IMR-90 (cell line): ENCODE measurements at regions not wholly inside any gene's neighbourhood (a gene's known extent, or its start where the extent isn't known, plus 50 kb on each side); places are given as distances from the start of the nearest gene placed in this dataset.

Experiments used
- ATAC-seq: fragments of 200-7000 bp; cut with Tn5 transposase; 2 replicates; pipeline ENCODE4 v1.9.1; 2020; ENCODE audit warnings: low read depth, mild to moderate bottlenecking, moderate library complexity
- BruUV-seq: library from RNA; stranded (reverse); fragments of 400-500 nt; replicated peaks from 2 replicates; lab custom pipeline; 2021; lab: Mats Ljungman, UMichigan
- CTCF ChIA-PET: fragments of 300-600 bp; formaldehyde crosslinking; extraction: SDS; loops from one replicate; lab custom pipeline; 2021; ENCODE audit warnings: antibody characterized with exemption; lab: Yijun Ruan, JAX
- POLR2A ChIA-PET: fragments of 300-600 bp; sonication (Branson Sonifier 250); formaldehyde crosslinking; loops from one replicate; lab custom pipeline; 2022; ENCODE audit warnings: antibody characterized with exemption; ENCODE audit not compliant: unreplicated experiment; lab: Charles Lee
- DNase-seq: peaks from one replicate; pipeline ENCODE4 v3.0.0; 2013
- H2AFZ ChIP-seq: replicated peaks from 2 replicates; pipeline ENCODE3; 2013; ENCODE audit warnings: low read length, mild to moderate bottlenecking; ENCODE audit not compliant: poor library complexity
- H2AK5ac ChIP-seq: 2 replicates; pipeline ENCODE4 v1.6.1; 2013; ENCODE audit warnings: low read depth, low read length, inconsistent platforms
- H2AK9ac ChIP-seq: replicated peaks from 2 replicates; pipeline ENCODE3; 2013; ENCODE audit warnings: mild to moderate bottlenecking, low read depth, low read length, moderate library complexity; ENCODE audit not compliant: poor library complexity
- H2BK120ac ChIP-seq: 2 replicates; pipeline ENCODE4 v1.6.1; 2013; ENCODE audit warnings: low read depth, low read length, inconsistent platforms
- H2BK15ac ChIP-seq: 3 replicates; pipeline ENCODE4 v1.6.1; 2013; ENCODE audit warnings: low read depth, low read length, inconsistent platforms
- H2BK20ac ChIP-seq: 2 replicates; pipeline ENCODE4 v1.6.1; 2013; ENCODE audit warnings: low read depth, mild to moderate bottlenecking, inconsistent platforms, low read length, moderate library complexity
- H2BK5ac ChIP-seq: 2 replicates; pipeline ENCODE4 v1.6.1; 2013; ENCODE audit warnings: mild to moderate bottlenecking, low read depth, low read length, inconsistent platforms; ENCODE audit not compliant: poor library complexity, severe bottlenecking
- H3K14ac ChIP-seq: replicated peaks from 2 replicates; pipeline ENCODE4 v1.6.1; 2013; ENCODE audit warnings: low read depth, low read length, inconsistent platforms
- H3K18ac ChIP-seq: 2 replicates; pipeline ENCODE4 v1.6.1; 2013; ENCODE audit warnings: low read depth, low read length, control low read depth
- H3K23ac ChIP-seq: 2 replicates; pipeline ENCODE4 v1.6.1; 2013; ENCODE audit warnings: low read depth, low read length, inconsistent platforms
- H3K27ac ChIP-seq: 2 replicates; pipeline ENCODE4 v1.5.1; 2013; ENCODE audit warnings: mild to moderate bottlenecking, control low read depth, low read length; ENCODE audit not compliant: insufficient read depth
- H3K27me3 ChIP-seq: 2 replicates; pipeline ENCODE4 v1.6.1; 2013; ENCODE audit warnings: low read length; ENCODE audit not compliant: control insufficient read depth, insufficient read depth
- H3K36me3 ChIP-seq: 2 replicates; pipeline ENCODE4 v1.6.1; 2013; ENCODE audit warnings: low read length, mixed read lengths; ENCODE audit not compliant: control insufficient read depth, insufficient read depth
- H3K4ac ChIP-seq: 2 replicates; pipeline ENCODE4 v1.6.1; 2013; ENCODE audit warnings: low read depth, low read length, inconsistent platforms
- H3K4me1 ChIP-seq: 2 replicates; pipeline ENCODE4 v1.6.1; 2013; ENCODE audit warnings: low read length, mixed read lengths; ENCODE audit not compliant: control insufficient read depth, insufficient read depth
- H3K4me2 ChIP-seq: 2 replicates; pipeline ENCODE4 v1.6.1; 2013; ENCODE audit warnings: low read depth, mild to moderate bottlenecking, control low read depth, low read length, moderate library complexity
- H3K4me3 ChIP-seq: 2 replicates; pipeline ENCODE4 v1.5.1; 2013; ENCODE audit warnings: low read depth, mild to moderate bottlenecking, control low read depth, low read length, moderate library complexity; ENCODE audit not compliant: insufficient read depth
- H3K56ac ChIP-seq: 2 replicates; pipeline ENCODE4 v1.6.1; 2013; ENCODE audit warnings: low read length, inconsistent platforms; ENCODE audit not compliant: insufficient read depth; ENCODE audit errors: extremely low read depth
- H3K79me1 ChIP-seq, 2 experiments: 2 replicates each; pipeline ENCODE4 v1.6.1; 2013; ENCODE audit warnings: low read length in 2 of 2, inconsistent platforms in 1 of 2, low read depth in 1 of 2
- H3K9ac ChIP-seq: 2 replicates; pipeline ENCODE4 v1.6.1; 2013; ENCODE audit warnings: low read depth, low read length, control low read depth
- H3K9me1 ChIP-seq: 2 replicates; pipeline ENCODE4 v1.6.1; 2013; ENCODE audit warnings: low read length, inconsistent platforms; ENCODE audit not compliant: insufficient read depth
- H3K9me3 ChIP-seq: 2 replicates; pipeline ENCODE4 v1.6.1; 2013; ENCODE audit warnings: low read length; ENCODE audit not compliant: control insufficient read depth, insufficient read depth
- H4K20me1 ChIP-seq: 2 replicates; pipeline ENCODE4 v1.6.1; 2013; ENCODE audit warnings: low read length, inconsistent platforms; ENCODE audit not compliant: insufficient read depth
- H4K5ac ChIP-seq: 2 replicates; pipeline ENCODE4 v1.6.1; 2013; ENCODE audit warnings: mild to moderate bottlenecking, low read depth, low read length, control low read depth
- H4K8ac ChIP-seq, 2 experiments: 2 replicates each; pipeline ENCODE4 v1.6.1; 2013; ENCODE audit warnings: low read depth in 2 of 2, low read length in 2 of 2, control low read depth in 1 of 2, inconsistent platforms in 1 of 2
- H4K91ac ChIP-seq: 2 replicates; pipeline ENCODE4 v1.6.1; 2013; ENCODE audit warnings: low read depth, low read length, inconsistent platforms; ENCODE audit not compliant: insufficient read depth
- CEBPB ChIP-seq: IDR thresholded peaks from 2 replicates; pipeline ENCODE4 v1.6.1; 2012; ENCODE audit warnings: low read depth, low read length, improper control_type of control experiment
- MAFK ChIP-seq: IDR thresholded peaks from 2 replicates; pipeline ENCODE4 v1.6.1; 2012; ENCODE audit warnings: low read depth, low read length, improper control_type of control experiment
- MAZ ChIP-seq: IDR thresholded peaks from 2 replicates; pipeline ENCODE4 v1.6.1; 2012; ENCODE audit warnings: low read depth, mild to moderate bottlenecking, low read length, improper control_type of control experiment, moderate library complexity, borderline replicate concordance
- NFE2L2 ChIP-seq: fragments of 150-350 bp; IDR thresholded peaks from 2 replicates; pipeline ENCODE4 v1.6.1; 2016; ENCODE audit warnings: low read depth, mild to moderate bottlenecking, low read length
- dilution Hi-C: fragments of 300-500 bp; cut with HindIII; formaldehyde crosslinking; loops from one replicate; pipeline ENCODE4 v1.14.3; 2018; ENCODE audit warnings: low sequenced_read_pairs; ENCODE audit not compliant: unreplicated experiment
- in situ Hi-C: fragments of 300-500 bp; cut with MboI; formaldehyde crosslinking; loops from 3 replicates; pipeline ENCODE4 v1.14.3; 2019; ENCODE audit warnings: low sequenced_read_pairs, inconsistent platforms, mixed read lengths
- intact Hi-C: fragments of 100-400 bp; cut with micrococcal nuclease; formaldehyde crosslinking; loops from 2 replicates; pipeline ENCODE4 v1.10.0; 2022

DNA sequence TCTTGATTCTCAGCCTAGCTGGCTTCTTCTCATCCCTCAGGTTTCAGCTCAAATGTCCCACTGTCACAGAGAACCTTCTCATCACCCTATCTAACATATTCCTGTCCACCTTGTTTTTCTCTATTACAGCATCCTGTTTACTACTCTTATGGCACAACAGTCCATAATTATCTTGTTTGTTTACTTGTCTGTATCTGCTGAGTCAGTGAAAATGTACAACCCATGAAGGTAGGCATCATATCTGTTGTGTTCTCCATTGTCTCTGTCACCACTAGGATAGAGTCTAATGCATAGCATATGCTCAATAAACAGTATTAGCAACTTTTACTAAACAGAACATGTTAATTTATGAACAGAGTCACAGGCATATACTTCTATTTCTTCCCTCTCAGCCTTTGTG is 261.7 kb downstream of the ETAA1 start:
- H3K9ac ChIP-seq = no peak overlapping the region
- no peak overlapping the region for H3K14ac ChIP-seq
- H3K4me3 ChIP-seq = no peak overlapping the region
- H2BK20ac ChIP-seq = no peak overlapping the region
- H3K27me3 ChIP-seq = no peaks in the 10 kb centered on the region
- H4K20me1 ChIP-seq = no peaks in the 10 kb centered on the region
- H2AK9ac ChIP-seq = no peak overlapping the region
- TF ChIP-seq MAFK (peak; percentile 92), MAZ (no peak), NFE2L2 (no peak), CEBPB (no peak)
- in situ Hi-C loops = no loop called here
- no peak overlapping the region for H3K27ac ChIP-seq
- H2BK5ac ChIP-seq = no peak overlapping the region
- H3K56ac ChIP-seq = no peak overlapping the region
- H2AK5ac ChIP-seq = no peak overlapping the region
- no peak overlapping the region for H2AFZ ChIP-seq
- no peak overlapping the region for H4K91ac ChIP-seq
- ATAC-seq = no peak
- H4K8ac ChIP-seq = no peak overlapping the region
- H3K4me2 ChIP-seq = no peak overlapping the region
- no peak overlapping the region for H4K5ac ChIP-seq
- no peak for DNase-seq
- no peak overlapping the region for H3K23ac ChIP-seq
- no peak overlapping the region for H3K4ac ChIP-seq
- H2BK15ac ChIP-seq = no peak overlapping the region
- peaks cover 2% of the 10 kb centered on the region; the same call in 1 of the 2 replicates for H3K9me3 ChIP-seq
- dilution Hi-C loops = no loop called here
- no peaks in the 10 kb centered on the region for H3K79me1 ChIP-seq
- POLR2A ChIA-PET = no interaction called here
- no peaks in the 10 kb centered on the region for H3K36me3 ChIP-seq
- intact Hi-C loops = no loop called here
- no TSS peak for BruUV-seq
- H2BK120ac ChIP-seq = no peak overlapping the region
- CTCF ChIA-PET = interaction anchor here (0.7 kb wide), 1 partner anchor 613 kb away, joined by 3 read pairs; no protein-coding TSS in a partner anchor
- no peaks in the 10 kb centered on the region for H3K4me1 ChIP-seq
- no peak overlapping the region for H3K18ac ChIP-seq
- no peaks in the 10 kb centered on the region for H3K9me1 ChIP-seq
